Liver (tissue), 8 donors: ENCODE measurements at regions not wholly inside any gene's neighbourhood (a gene's known extent, or its start where the extent isn't known, plus 50 kb on each side); places are given as distances from the start of the nearest gene placed in this dataset.

Source experiments
- DNase-seq: peaks from one replicate; pipeline ENCODE4 v3.0.0-alpha.2; 2017; ENCODE audit warnings: low spot score
- H3K27ac ChIP-seq, 2 donors: one replicate each; pipeline ENCODE4 v1.7.0; 2013; ENCODE audit warnings: inconsistent platforms in 2 of 2, low read length in 2 of 2, control low read depth in 1 of 2, low read depth in 1 of 2, mild to moderate bottlenecking in 1 of 2
- H3K27me3 ChIP-seq, 4 donors: one replicate each; pipeline versions ENCODE4 v1.6.1 to v1.7.0; 2013; ENCODE audit warnings: low read length in 3 of 4, inconsistent platforms in 1 of 4, mild to moderate bottlenecking in 1 of 4, moderate library complexity in 1 of 4; ENCODE audit not compliant: control insufficient read depth in 4 of 4, insufficient read depth in 4 of 4
- H3K36me3 ChIP-seq, 4 donors: one replicate each; pipeline versions ENCODE4 v1.6.1 to v1.7.0; 2013; ENCODE audit warnings: low read length in 3 of 4, mild to moderate bottlenecking in 3 of 4, low read depth in 1 of 4, moderate library complexity in 1 of 4; ENCODE audit not compliant: control insufficient read depth in 4 of 4, insufficient read depth in 3 of 4
- H3K4me1 ChIP-seq, 4 donors: one replicate each; pipeline versions ENCODE4 v1.6.1 to v1.7.0; 2013; ENCODE audit warnings: low read length in 3 of 4, mild to moderate bottlenecking in 3 of 4, moderate library complexity in 1 of 4; ENCODE audit not compliant: control insufficient read depth in 4 of 4, insufficient read depth in 4 of 4
- H3K4me3 ChIP-seq, 3 donors: one replicate each; pipeline versions ENCODE4 v1.6.1 to v1.7.0; 2013; ENCODE audit warnings: low read length in 3 of 3, control low read depth in 1 of 3, low read depth in 1 of 3, mild to moderate bottlenecking in 1 of 3
- H3K9ac ChIP-seq, 2 donors: one replicate each; pipeline ENCODE4 v1.7.0; 2013; ENCODE audit warnings: low read length in 2 of 2, mild to moderate bottlenecking in 2 of 2, moderate library complexity in 2 of 2, control low read depth in 1 of 2, low read depth in 1 of 2
- H3K9me3 ChIP-seq, 4 donors: one replicate each; pipeline versions ENCODE4 v1.6.1 to v1.7.0; 2013; ENCODE audit warnings: low read length in 3 of 4; ENCODE audit not compliant: control insufficient read depth in 4 of 4
- ATF3 ChIP-seq: IDR thresholded peaks from 2 replicates; pipeline ENCODE4 v1.6.1; 2016; ENCODE audit warnings: antibody characterized with exemption
- CTCF ChIP-seq: fragments of 150-350 bp; IDR thresholded peaks from 2 replicates; pipeline ENCODE4 v1.5.1; 2017; ENCODE audit warnings: improper control_type of control experiment, low read depth, low read length; ENCODE audit not compliant: missing input control
- EGR1 ChIP-seq, 2 donors: IDR thresholded peaks; 2 replicates each; pipeline ENCODE4 v1.6.1; 2016 to 2018; ENCODE audit warnings: antibody characterized with exemption in 2 of 2, low read depth in 2 of 2
- FOXA1 ChIP-seq: IDR thresholded peaks from 2 replicates; pipeline ENCODE4 v1.6.1; 2016; ENCODE audit warnings: antibody characterized with exemption
- FOXA2 ChIP-seq: IDR thresholded peaks from 2 replicates; pipeline ENCODE4 v1.6.1; 2016; ENCODE audit warnings: antibody characterized with exemption
- GABPA ChIP-seq, 2 donors: IDR thresholded peaks in 1 of 2; conservative IDR thresholded peaks in 1 of 2; 2 replicates each; pipeline ENCODE4 v1.6.1; 2016; ENCODE audit warnings: antibody characterized with exemption in 2 of 2, mild to moderate bottlenecking in 1 of 2, moderate library complexity in 1 of 2
- HNF4A ChIP-seq, 2 donors: conservative IDR thresholded peaks; 2 replicates each; pipeline ENCODE4 v1.6.1; 2016; ENCODE audit warnings: antibody characterized with exemption in 2 of 2, mild to moderate bottlenecking in 2 of 2
- HNF4G ChIP-seq: IDR thresholded peaks from 2 replicates; pipeline ENCODE4 v1.6.1; 2016; ENCODE audit warnings: antibody characterized with exemption
- JUND ChIP-seq, 2 donors: IDR thresholded peaks; 2 replicates each; pipeline ENCODE4 v1.6.1; 2016; ENCODE audit warnings: antibody characterized with exemption in 2 of 2
- MAX ChIP-seq: IDR thresholded peaks from 2 replicates; pipeline ENCODE4 v1.6.1; 2016; ENCODE audit warnings: antibody characterized with exemption
- RAD21 ChIP-seq, 2 donors: IDR thresholded peaks; 2 replicates each; pipeline ENCODE4 v1.6.1; 2016; ENCODE audit warnings: antibody characterized with exemption in 2 of 2, mild to moderate bottlenecking in 2 of 2
- REST ChIP-seq: IDR thresholded peaks from 2 replicates; pipeline ENCODE4 v1.6.1; 2016; ENCODE audit warnings: antibody characterized with exemption, mild to moderate bottlenecking
- RXRA ChIP-seq, 2 donors: IDR thresholded peaks; 2 replicates each; pipeline ENCODE4 v1.6.1; 2017 to 2018; ENCODE audit warnings: antibody characterized with exemption in 2 of 2, mild to moderate bottlenecking in 1 of 2
- SP1 ChIP-seq: IDR thresholded peaks from 2 replicates; pipeline ENCODE4 v1.6.1; 2018; ENCODE audit warnings: antibody characterized with exemption, mild to moderate bottlenecking
- TAF1 ChIP-seq: conservative IDR thresholded peaks from 2 replicates; pipeline ENCODE4 v1.6.1; 2016; ENCODE audit warnings: antibody characterized with exemption, mild to moderate bottlenecking
- YY1 ChIP-seq: IDR thresholded peaks from 2 replicates; pipeline ENCODE4 v1.6.1; 2016; ENCODE audit warnings: antibody characterized with exemption, mild to moderate bottlenecking
- ZBTB33 ChIP-seq: IDR thresholded peaks from 2 replicates; pipeline ENCODE4 v1.6.1; 2016; ENCODE audit warnings: antibody characterized with exemption
- WGBS: extraction: QIAGEN DNeasy Blood & Tissue Kit; methylation state at CpG from one replicate; pipeline ENCODE4 v1.1.7; 2013; 5-methylcytosine and 5-hydroxymethylcytosine counted together
- donor health status: healthy.
- donor health status: healthy.
- donor health status: healthy.
- donor health status: healthy.
- donor health status: healthy.

- Histone ChIP-seq H3K9ac (no peak overlapping the region), H3K27me3 (no peaks in the 10 kb centered on the region), H3K4me3 (no peak overlapping the region), H3K36me3 (no peaks in the 10 kb centered on the region), H3K4me1 (peaks cover 0 to 5% (median 0%) of the 10 kb centered on the region in 4 donors), H3K9me3 (no peaks in the 10 kb centered on the region), H3K27ac (no peak overlapping the region)
- 55% methylated on average over 3 of the region's 3 CpGs for WGBS
- no peak for DNase-seq
- no peak for TF ChIP-seq REST
- TF ChIP-seq ATF3: no peak
- no peak for TF ChIP-seq HNF4G
- no peak for TF ChIP-seq RAD21 (IDR thresholded peaks at IDR 0.05)
- no peak for TF ChIP-seq HNF4A (conservative IDR thresholded peaks at IDR 0.05)
- no peak for TF ChIP-seq JUND (IDR thresholded peaks at IDR 0.05)
- TF ChIP-seq ZBTB33: no peak
- TF ChIP-seq CTCF: no peak
- no peak for TF ChIP-seq FOXA1
- TF ChIP-seq EGR1 (IDR thresholded peaks at IDR 0.05; ENCODE audit: low read depth in 2 of 2): no peak
- no peak for TF ChIP-seq SP1
- TF ChIP-seq YY1: no peak
- no peak for TF ChIP-seq RXRA (IDR thresholded peaks at IDR 0.05)
- TF ChIP-seq MAX: no peak
- no peak for TF ChIP-seq GABPA (IDR thresholded peaks at IDR 0.05 in 1 of 2, conservative IDR thresholded peaks at IDR 0.05 in 1 of 2)
Observed at GRCh38 chr15:53074221-53074620, 284.1 kb upstream of the ONECUT1 start.

GRCh38 chr15:53072077-53072476, 281.9 kb upstream of the ONECUT1 start:
- Histone ChIP-seq H3K4me1 (peaks cover 0 to 5% (median 0%) of the 10 kb centered on the region in 4 donors), H3K9me3 (no peaks in the 10 kb centered on the region), H3K4me3 (no peak overlapping the region), H3K36me3 (no peaks in the 10 kb centered on the region), H3K27ac (no peak overlapping the region), H3K27me3 (no peaks in the 10 kb centered on the region), H3K9ac (no peak overlapping the region)
- DNase-seq: peak; percentile 62
- TF ChIP-seq MAX (no peak), RXRA (IDR thresholded peaks at IDR 0.05) (peak; percentile 35 to 41), HNF4A (conservative IDR thresholded peaks at IDR 0.05) (peak; percentile 44 to 52), HNF4G (no peak), FOXA2 (peak; percentile 25), TAF1 (no peak), JUND (IDR thresholded peaks at IDR 0.05) (no peak), REST (peak; percentile 100), EGR1 (IDR thresholded peaks at IDR 0.05; ENCODE audit: low read depth in 2 of 2) (no peak), YY1 (no peak), FOXA1 (no peak), GABPA (IDR thresholded peaks at IDR 0.05 in 1 of 2, conservative IDR thresholded peaks at IDR 0.05 in 1 of 2) (no peak), RAD21 (IDR thresholded peaks at IDR 0.05) (peak; percentile 40 to 69), ATF3 (no peak), SP1 (no peak)
- WGBS: under 1% methylated on average over 3 of the region's 3 CpGs
